H1 (cell line): ENCODE measurements at regions not wholly inside any gene's neighbourhood (a gene's known extent, or its start where the extent isn't known, plus 50 kb on each side); places are given as distances from the start of the nearest gene placed in this dataset.

Source experiments
- CEBPB ChIP-seq: IDR thresholded peaks from 2 replicates; pipeline ENCODE4 v1.6.1; 2012; ENCODE audit warnings: low read depth, low read length
- CHD2 ChIP-seq: IDR thresholded peaks from 2 replicates; pipeline ENCODE4 v1.6.1; 2012; ENCODE audit warnings: low read length, improper control_type of control experiment
- CREB1 ChIP-seq: IDR thresholded peaks from 2 replicates; pipeline ENCODE4 v1.6.1; 2012; ENCODE audit warnings: inconsistent platforms
- EP300 ChIP-seq, 2 experiments: IDR thresholded peaks; 1 replicate in 1 of 2; 2 replicates in 1 of 2; pipeline ENCODE4 v1.6.1; 2011 to 2012; ENCODE audit warnings: low read depth in 2 of 2, low read length in 2 of 2, mild to moderate bottlenecking in 2 of 2, borderline replicate concordance in 1 of 2, inconsistent platforms in 1 of 2, moderate library complexity in 1 of 2
- EZH2 ChIP-seq: fragments of 200-600 bp; sonication (generic); IDR thresholded peaks from 2 replicates; pipeline ENCODE4 v1.7.1; 2012; ENCODE audit warnings: low read depth, mild to moderate bottlenecking, moderate library complexity, low read length, inconsistent platforms; ENCODE audit not compliant: severe bottlenecking
- GTF2F1 ChIP-seq: IDR thresholded peaks from 2 replicates; pipeline ENCODE4 v1.6.1; 2012; ENCODE audit warnings: low read depth, low read length, improper control_type of control experiment, borderline replicate concordance
- HDAC2 ChIP-seq, 2 experiments: fragments of 300-600 bp in 1 of 2; sonication (generic) in 1 of 2; IDR thresholded peaks; 2 replicates each; pipeline ENCODE4 v1.6.1; 2011 to 2012; ENCODE audit warnings: low read depth in 2 of 2, low read length in 2 of 2, mild to moderate bottlenecking in 2 of 2, moderate library complexity in 2 of 2, borderline replicate concordance in 1 of 2, inconsistent platforms in 1 of 2
- KDM1A ChIP-seq: fragments of 200-600, 300-600 bp; sonication (generic); IDR thresholded peaks from 2 replicates; pipeline ENCODE4 v1.7.1; 2016; ENCODE audit warnings: mild to moderate bottlenecking, low read length, borderline replicate concordance
- POLR2A ChIP-seq, 2 experiments: IDR thresholded peaks; 1 replicate in 1 of 2; 2 replicates in 1 of 2; pipeline ENCODE4 v1.6.1; 2011; ENCODE audit warnings: low read depth in 2 of 2, low read length in 2 of 2, mild to moderate bottlenecking in 2 of 2; ENCODE audit errors: control extremely low read depth in 1 of 2
- POLR2AphosphoS5 ChIP-seq: IDR thresholded peaks from 2 replicates; pipeline ENCODE4 v1.6.1; 2011; ENCODE audit warnings: low read depth, low read length
- RAD21 ChIP-seq, 2 experiments: IDR thresholded peaks in 1 of 2; conservative IDR thresholded peaks in 1 of 2; 2 replicates each; pipeline ENCODE4 v1.6.1; 2011; ENCODE audit warnings: low read depth in 2 of 2, low read length in 2 of 2, improper control_type of control experiment in 1 of 2, inconsistent platforms in 1 of 2, mild to moderate bottlenecking in 1 of 2, moderate library complexity in 1 of 2
- SP2 ChIP-seq: IDR thresholded peaks from 2 replicates; pipeline ENCODE4 v1.6.1; 2012; ENCODE audit warnings: mild to moderate bottlenecking, low read length, inconsistent platforms
- TF ChIP-seq, protein P1 (sequence below), 3 experiments: IDR thresholded peaks; 1 replicate in 2 of 3; 2 replicates in 1 of 3; pipeline versions ENCODE4 v1.5.1 to v1.6.1; 2011; ENCODE audit warnings: low read length in 3 of 3, mild to moderate bottlenecking in 3 of 3, inconsistent platforms in 2 of 3, low read depth in 1 of 3, moderate library complexity in 1 of 3; ENCODE audit not compliant: insufficient read depth in 1 of 3; ENCODE audit errors: control extremely low read depth in 1 of 3

GRCh38 chr5:125088522-125089105 is 342.2 kb upstream of the ZNF608 start:
- TF ChIP-seq, protein P1, sequence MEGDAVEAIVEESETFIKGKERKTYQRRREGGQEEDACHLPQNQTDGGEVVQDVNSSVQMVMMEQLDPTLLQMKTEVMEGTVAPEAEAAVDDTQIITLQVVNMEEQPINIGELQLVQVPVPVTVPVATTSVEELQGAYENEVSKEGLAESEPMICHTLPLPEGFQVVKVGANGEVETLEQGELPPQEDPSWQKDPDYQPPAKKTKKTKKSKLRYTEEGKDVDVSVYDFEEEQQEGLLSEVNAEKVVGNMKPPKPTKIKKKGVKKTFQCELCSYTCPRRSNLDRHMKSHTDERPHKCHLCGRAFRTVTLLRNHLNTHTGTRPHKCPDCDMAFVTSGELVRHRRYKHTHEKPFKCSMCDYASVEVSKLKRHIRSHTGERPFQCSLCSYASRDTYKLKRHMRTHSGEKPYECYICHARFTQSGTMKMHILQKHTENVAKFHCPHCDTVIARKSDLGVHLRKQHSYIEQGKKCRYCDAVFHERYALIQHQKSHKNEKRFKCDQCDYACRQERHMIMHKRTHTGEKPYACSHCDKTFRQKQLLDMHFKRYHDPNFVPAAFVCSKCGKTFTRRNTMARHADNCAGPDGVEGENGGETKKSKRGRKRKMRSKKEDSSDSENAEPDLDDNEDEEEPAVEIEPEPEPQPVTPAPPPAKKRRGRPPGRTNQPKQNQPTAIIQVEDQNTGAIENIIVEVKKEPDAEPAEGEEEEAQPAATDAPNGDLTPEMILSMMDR (IDR thresholded peaks at IDR 0.05; ENCODE audit: control extremely low read depth in 1 of 3, insufficient read depth in 1 of 3, low read depth in 1 of 3, low read length in 3 of 3) = no peak
- TF ChIP-seq SP2 (no peak), CEBPB (no peak), CHD2 (no peak), POLR2AphosphoS5 (no peak), HDAC2 (IDR thresholded peaks at IDR 0.05; ENCODE audit: borderline replicate concordance in 1 of 2, low read depth in 2 of 2, low read length in 2 of 2) (no peak), POLR2A (IDR thresholded peaks at IDR 0.05; ENCODE audit: control extremely low read depth in 1 of 2, low read depth in 2 of 2, low read length in 2 of 2) (no peak), CREB1 (no peak), KDM1A (no peak), GTF2F1 (no peak), EP300 (IDR thresholded peaks at IDR 0.05; ENCODE audit: borderline replicate concordance in 1 of 2, low read depth in 2 of 2, low read length in 2 of 2) (no peak), EZH2 (no peak), RAD21 (IDR thresholded peaks at IDR 0.05 in 1 of 2, conservative IDR thresholded peaks at IDR 0.05 in 1 of 2; ENCODE audit: low read depth in 2 of 2, low read length in 2 of 2) (no peak)
